ENCODE measurements at regions not wholly inside any gene's neighbourhood (a gene's known extent, or its start where the extent isn't known, plus 50 kb on each side); places are given as distances from the start of the nearest gene placed in this dataset.

GRCh38 chr6:6823568-6824224 lies 235.2 kb downstream of the LY86 start:
- no peak for TF ChIP-seq EZH2 (IDR thresholded peaks at IDR 0.05; ENCODE audit: borderline replicate concordance, low read length)
- no peak for TF ChIP-seq CTCF (IDR thresholded peaks at IDR 0.05; ENCODE audit: low read length)
